ENCODE measurements at regions not wholly inside any gene's neighbourhood (a gene's known extent, or its start where the extent isn't known, plus 50 kb on each side); places are given as distances from the start of the nearest gene placed in this dataset.
A peak's percentile ranks its signal among the peaks of the same experiment; 100 is the strongest.
"Not testable (repeated sequence)": the region's sequence is repeated elsewhere in the genome, so short reads cannot be mapped to it uniquely, and the experiment has no call there.

- ATAC-seq, result no peak
- H3K36me3 Mint-ChIP-seq, result no peaks in the 10 kb centered on the region
- no peak overlapping the region for H3K27ac Mint-ChIP-seq
These were observed 221.3 kb downstream of the OPA1 start for GRCh38 chr3:193814166-193814892.

GRCh38 chr3:193815246-193816027 is 222.4 kb downstream of the OPA1 start:
- no peaks in the 10 kb centered on the region for H3K9me3 Mint-ChIP-seq
- H3K27ac Mint-ChIP-seq, result no peak overlapping the region
- DNase-seq (ENCODE audit: low spot score in 2 of 2), result no peak
- no peak for ATAC-seq
- no peaks in the 10 kb centered on the region for H3K36me3 Mint-ChIP-seq

More at GRCh38 chr3:193814166-193814892, 221.3 kb downstream of the OPA1 start:
- DNase-seq (ENCODE audit: low spot score in 2 of 2), result no peak
- no peaks in the 10 kb centered on the region for H3K9me3 Mint-ChIP-seq

- H3K36me3 Mint-ChIP-seq, result no peaks in the 10 kb centered on the region
- no peaks in the 10 kb centered on the region for H3K9me3 Mint-ChIP-seq
- no peak for DNase-seq (ENCODE audit: low spot score in 2 of 2)
- ATAC-seq, result no peak
- peak overlapping the region in 1 of 2 donors; percentile 50 for H3K27ac Mint-ChIP-seq
These were observed 223.0 kb downstream of the OPA1 start for GRCh38 chr3:193816028-193816395.

- no peak for DNase-seq (ENCODE audit: low spot score in 2 of 2)
- Mint-ChIP-seq H3K9me3 (no peaks in the 10 kb centered on the region), H3K36me3 (no peaks in the 10 kb centered on the region), H3K27ac (no peak overlapping the region)
- no peak for ATAC-seq
These were observed 223.8 kb downstream of the OPA1 start for GRCh38 chr3:193816656-193817311.

GRCh38 chr3:193819117-193820010 is 226.4 kb downstream of the OPA1 start:
- DNase-seq (ENCODE audit: low spot score in 2 of 2), result no peak
- no peak for ATAC-seq
- H3K27ac Mint-ChIP-seq, result no peak overlapping the region
- H3K9me3 Mint-ChIP-seq, result no peaks in the 10 kb centered on the region
- H3K36me3 Mint-ChIP-seq, result no peaks in the 10 kb centered on the region

- Mint-ChIP-seq H3K9me3 (no peaks in the 10 kb centered on the region), H3K27ac (no peak overlapping the region), H3K36me3 (no peaks in the 10 kb centered on the region)
- ATAC-seq (no peak), DNase-seq (ENCODE audit: low spot score in 2 of 2) (no peak)
These were observed 228.2 kb downstream of the OPA1 start for GRCh38 chr3:193821151-193821668.

GRCh38 chr3:193822492-193823212 is 229.6 kb downstream of the OPA1 start:
- ATAC-seq (no peak), DNase-seq (ENCODE audit: low spot score in 2 of 2) (no peak)
- Mint-ChIP-seq H3K9me3 (no peaks in the 10 kb centered on the region), H3K36me3 (no peaks in the 10 kb centered on the region), H3K27ac (no peak overlapping the region)

GRCh38 chr3:193823213-193823605 is 230.2 kb downstream of the OPA1 start:
- not testable (repeated sequence) for DNase-seq (ENCODE audit: low spot score in 2 of 2); ATAC-seq; H3K36me3 Mint-ChIP-seq; H3K27ac Mint-ChIP-seq; H3K9me3 Mint-ChIP-seq

- no peaks in the 10 kb centered on the region for H3K9me3 Mint-ChIP-seq
- no peak for ATAC-seq
- DNase-seq (ENCODE audit: low spot score in 2 of 2), result no peak
- H3K27ac Mint-ChIP-seq, result no peak overlapping the region
- H3K36me3 Mint-ChIP-seq, result no peaks in the 10 kb centered on the region
These were observed 231.4 kb downstream of the OPA1 start for GRCh38 chr3:193824365-193824764.

- DNase-seq (ENCODE audit: low spot score in 2 of 2), result no peak
These were observed 232.6 kb downstream of the OPA1 start for GRCh38 chr3:193825617-193826016.

GRCh38 chr3:193826159-193826795 is 233.3 kb downstream of the OPA1 start:
- H3K27ac Mint-ChIP-seq, result peak overlapping the region in 1 of 2 donors; percentile 25
- DNase-seq (ENCODE audit: low spot score in 2 of 2) (no peak), ATAC-seq (peak in 1 of 2 donors; percentile 22)
- no peaks in the 10 kb centered on the region for H3K9me3 Mint-ChIP-seq
- H3K36me3 Mint-ChIP-seq, result no peaks in the 10 kb centered on the region

More at GRCh38 chr3:193825617-193826016, 232.6 kb downstream of the OPA1 start:
- Mint-ChIP-seq H3K27ac (no peak overlapping the region), H3K9me3 (no peaks in the 10 kb centered on the region), H3K36me3 (no peaks in the 10 kb centered on the region)
- ATAC-seq, result no peak

GRCh38 chr3:193827040-193827669 is 234.1 kb downstream of the OPA1 start:
- Mint-ChIP-seq H3K9me3 (no peaks in the 10 kb centered on the region), H3K36me3 (no peaks in the 10 kb centered on the region), H3K27ac (no peak overlapping the region)
- ATAC-seq (no peak), DNase-seq (ENCODE audit: low spot score in 2 of 2) (no peak)

- no peak for DNase-seq (ENCODE audit: low spot score in 2 of 2)
- Mint-ChIP-seq H3K27ac (no peak overlapping the region), H3K36me3 (no peaks in the 10 kb centered on the region), H3K9me3 (no peaks in the 10 kb centered on the region)
- ATAC-seq, result no peak
These were observed 234.9 kb downstream of the OPA1 start for GRCh38 chr3:193827871-193828270.

GRCh38 chr3:193828477-193828876 is 235.5 kb downstream of the OPA1 start:
- H3K9me3 Mint-ChIP-seq, result no peaks in the 10 kb centered on the region
- no peak for ATAC-seq
- H3K36me3 Mint-ChIP-seq, result no peaks in the 10 kb centered on the region
- no peak for DNase-seq (ENCODE audit: low spot score in 2 of 2)
- no peak overlapping the region for H3K27ac Mint-ChIP-seq

GRCh38 chr3:193829781-193830180 is 236.8 kb downstream of the OPA1 start:
- Mint-ChIP-seq H3K9me3 (no peaks in the 10 kb centered on the region), H3K27ac (no peak overlapping the region), H3K36me3 (no peaks in the 10 kb centered on the region)
- ATAC-seq, result no peak
- DNase-seq (ENCODE audit: low spot score in 2 of 2), result no peak
